Liver (tissue), 8 donors: ENCODE measurements at regions not wholly inside any gene's neighbourhood (a gene's known extent, or its start where the extent isn't known, plus 50 kb on each side); places are given as distances from the start of the nearest gene placed in this dataset.

Experiments used
- DNase-seq: peaks from one replicate; pipeline ENCODE4 v3.0.0-alpha.2; 2017; ENCODE audit warnings: low spot score
- H3K27ac ChIP-seq, 2 donors: one replicate each; pipeline ENCODE4 v1.7.0; 2013; ENCODE audit warnings: inconsistent platforms in 2 of 2, low read length in 2 of 2, control low read depth in 1 of 2, low read depth in 1 of 2, mild to moderate bottlenecking in 1 of 2
- H3K27me3 ChIP-seq, 4 donors: one replicate each; pipeline versions ENCODE4 v1.6.1 to v1.7.0; 2013; ENCODE audit warnings: low read length in 3 of 4, inconsistent platforms in 1 of 4, mild to moderate bottlenecking in 1 of 4, moderate library complexity in 1 of 4; ENCODE audit not compliant: control insufficient read depth in 4 of 4, insufficient read depth in 4 of 4
- H3K36me3 ChIP-seq, 4 donors: one replicate each; pipeline versions ENCODE4 v1.6.1 to v1.7.0; 2013; ENCODE audit warnings: low read length in 3 of 4, mild to moderate bottlenecking in 3 of 4, low read depth in 1 of 4, moderate library complexity in 1 of 4; ENCODE audit not compliant: control insufficient read depth in 4 of 4, insufficient read depth in 3 of 4
- H3K4me1 ChIP-seq, 4 donors: one replicate each; pipeline versions ENCODE4 v1.6.1 to v1.7.0; 2013; ENCODE audit warnings: low read length in 3 of 4, mild to moderate bottlenecking in 3 of 4, moderate library complexity in 1 of 4; ENCODE audit not compliant: control insufficient read depth in 4 of 4, insufficient read depth in 4 of 4
- H3K4me3 ChIP-seq, 3 donors: one replicate each; pipeline versions ENCODE4 v1.6.1 to v1.7.0; 2013; ENCODE audit warnings: low read length in 3 of 3, control low read depth in 1 of 3, low read depth in 1 of 3, mild to moderate bottlenecking in 1 of 3
- H3K9ac ChIP-seq, 2 donors: one replicate each; pipeline ENCODE4 v1.7.0; 2013; ENCODE audit warnings: low read length in 2 of 2, mild to moderate bottlenecking in 2 of 2, moderate library complexity in 2 of 2, control low read depth in 1 of 2, low read depth in 1 of 2
- H3K9me3 ChIP-seq, 4 donors: one replicate each; pipeline versions ENCODE4 v1.6.1 to v1.7.0; 2013; ENCODE audit warnings: low read length in 3 of 4; ENCODE audit not compliant: control insufficient read depth in 4 of 4
- EGR1 ChIP-seq, 2 donors: IDR thresholded peaks; 2 replicates each; pipeline ENCODE4 v1.6.1; 2016 to 2018; ENCODE audit warnings: antibody characterized with exemption in 2 of 2, low read depth in 2 of 2
- FOXA1 ChIP-seq: IDR thresholded peaks from 2 replicates; pipeline ENCODE4 v1.6.1; 2016; ENCODE audit warnings: antibody characterized with exemption
- FOXA2 ChIP-seq: IDR thresholded peaks from 2 replicates; pipeline ENCODE4 v1.6.1; 2016; ENCODE audit warnings: antibody characterized with exemption
- GABPA ChIP-seq, 2 donors: IDR thresholded peaks in 1 of 2; conservative IDR thresholded peaks in 1 of 2; 2 replicates each; pipeline ENCODE4 v1.6.1; 2016; ENCODE audit warnings: antibody characterized with exemption in 2 of 2, mild to moderate bottlenecking in 1 of 2, moderate library complexity in 1 of 2
- HNF4A ChIP-seq, 2 donors: conservative IDR thresholded peaks; 2 replicates each; pipeline ENCODE4 v1.6.1; 2016; ENCODE audit warnings: antibody characterized with exemption in 2 of 2, mild to moderate bottlenecking in 2 of 2
- HNF4G ChIP-seq: IDR thresholded peaks from 2 replicates; pipeline ENCODE4 v1.6.1; 2016; ENCODE audit warnings: antibody characterized with exemption
- MAX ChIP-seq: IDR thresholded peaks from 2 replicates; pipeline ENCODE4 v1.6.1; 2016; ENCODE audit warnings: antibody characterized with exemption
- NR2F2 ChIP-seq: IDR thresholded peaks from 2 replicates; pipeline ENCODE4 v1.6.1; 2016; ENCODE audit warnings: antibody characterized with exemption
- RAD21 ChIP-seq, 2 donors: IDR thresholded peaks; 2 replicates each; pipeline ENCODE4 v1.6.1; 2016; ENCODE audit warnings: antibody characterized with exemption in 2 of 2, mild to moderate bottlenecking in 2 of 2
- REST ChIP-seq: IDR thresholded peaks from 2 replicates; pipeline ENCODE4 v1.6.1; 2016; ENCODE audit warnings: antibody characterized with exemption, mild to moderate bottlenecking
- SP1 ChIP-seq: IDR thresholded peaks from 2 replicates; pipeline ENCODE4 v1.6.1; 2018; ENCODE audit warnings: antibody characterized with exemption, mild to moderate bottlenecking
- TAF1 ChIP-seq: conservative IDR thresholded peaks from 2 replicates; pipeline ENCODE4 v1.6.1; 2016; ENCODE audit warnings: antibody characterized with exemption, mild to moderate bottlenecking
- YY1 ChIP-seq: IDR thresholded peaks from 2 replicates; pipeline ENCODE4 v1.6.1; 2016; ENCODE audit warnings: antibody characterized with exemption, mild to moderate bottlenecking
- WGBS: extraction: QIAGEN DNeasy Blood & Tissue Kit; methylation state at CpG from one replicate; pipeline ENCODE4 v1.1.7; 2013; 5-methylcytosine and 5-hydroxymethylcytosine counted together
- TF ChIP-seq, protein P1 (sequence below): IDR thresholded peaks from 2 replicates; pipeline ENCODE4 v1.6.1; 2016; ENCODE audit warnings: antibody characterized with exemption
- TF ChIP-seq, protein P2 (sequence below): fragments of 150-350 bp; IDR thresholded peaks from 2 replicates; pipeline ENCODE4 v1.5.1; 2017; ENCODE audit warnings: improper control_type of control experiment, low read depth, low read length; ENCODE audit not compliant: missing input control
- donor health status: healthy.
- donor health status: healthy.
- donor health status: healthy.
- donor health status: healthy.
- donor health status: healthy.

- no peak overlapping the region for H3K27ac ChIP-seq
- TF ChIP-seq SP1 (no peak), HNF4G (no peak), REST (no peak), YY1 (no peak), FOXA1 (no peak), NR2F2 (no peak), GABPA (IDR thresholded peaks at IDR 0.05 in 1 of 2, conservative IDR thresholded peaks at IDR 0.05 in 1 of 2) (no peak), TAF1 (no peak)
- no peak for DNase-seq
- no peaks in the 10 kb centered on the region for H3K4me1 ChIP-seq
- H3K9ac ChIP-seq, result no peak overlapping the region
- no peaks in the 10 kb centered on the region for H3K9me3 ChIP-seq
- WGBS, result 69% methylated on average over 2 of the region's 2 CpGs
- H3K27me3 ChIP-seq, result no peaks in the 10 kb centered on the region
- H3K4me3 ChIP-seq, result no peak overlapping the region
- H3K36me3 ChIP-seq, result no peaks in the 10 kb centered on the region
Observed at GRCh38 chr4:180009316-180009715, 2233.9 kb upstream of the TENM3 start.

DNA sequence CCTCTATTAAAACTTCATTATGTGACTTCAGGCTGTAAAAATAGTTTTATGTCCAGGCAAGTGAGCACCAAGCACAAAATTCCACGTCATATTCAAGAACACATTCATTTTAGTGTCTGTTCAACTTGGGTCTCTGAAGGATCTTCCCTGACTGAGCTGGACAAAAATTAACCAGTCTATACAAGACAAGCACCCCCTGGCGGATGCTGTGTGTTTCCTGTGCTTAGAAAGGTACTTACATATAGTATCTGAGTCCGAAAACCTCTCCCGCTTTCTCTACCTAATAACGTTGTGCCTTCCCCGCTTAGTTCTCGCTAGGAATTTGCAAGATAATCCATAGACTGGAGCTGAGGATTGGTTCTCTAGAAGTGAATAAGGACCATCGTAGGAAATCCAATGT lies 2214.5 kb upstream of the TENM3 start:
- peak; percentile 40 for DNase-seq
- no peaks in the 10 kb centered on the region for H3K36me3 ChIP-seq

GRCh38 chr4:180031330-180031729 lies 2211.9 kb upstream of the TENM3 start:
- no peak overlapping the region for H3K9ac ChIP-seq
- no peak overlapping the region for H3K4me3 ChIP-seq
- no peaks in the 10 kb centered on the region for H3K36me3 ChIP-seq
- WGBS, result 74% methylated on average over 1 of the region's 1 CpG
- no peaks in the 10 kb centered on the region for H3K9me3 ChIP-seq
- DNase-seq, result no peak
- H3K27ac ChIP-seq, result no peak overlapping the region
- no peaks in the 10 kb centered on the region for H3K27me3 ChIP-seq
- H3K4me1 ChIP-seq, result no peaks in the 10 kb centered on the region
- TF ChIP-seq MAX, result no peak
- TF ChIP-seq, protein P1, sequence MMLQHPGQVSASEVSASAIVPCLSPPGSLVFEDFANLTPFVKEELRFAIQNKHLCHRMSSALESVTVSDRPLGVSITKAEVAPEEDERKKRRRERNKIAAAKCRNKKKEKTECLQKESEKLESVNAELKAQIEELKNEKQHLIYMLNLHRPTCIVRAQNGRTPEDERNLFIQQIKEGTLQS, result no peak
- TF ChIP-seq SP1, result no peak
- no peak for TF ChIP-seq REST
- TF ChIP-seq FOXA2, result no peak
- TF ChIP-seq NR2F2, result no peak
- no peak for TF ChIP-seq GABPA (IDR thresholded peaks at IDR 0.05 in 1 of 2, conservative IDR thresholded peaks at IDR 0.05 in 1 of 2)
- no peak for TF ChIP-seq EGR1 (IDR thresholded peaks at IDR 0.05; ENCODE audit: low read depth in 2 of 2)
- no peak for TF ChIP-seq YY1
- no peak for TF ChIP-seq HNF4A (conservative IDR thresholded peaks at IDR 0.05)
- TF ChIP-seq TAF1, result no peak
- TF ChIP-seq FOXA1, result no peak
- TF ChIP-seq RAD21 (IDR thresholded peaks at IDR 0.05), result no peak

More for the DNA sequence above, 2214.5 kb upstream of the TENM3 start:
- 45% methylated on average over 8 of the region's 8 CpGs for WGBS
- no peak for TF ChIP-seq NR2F2
- TF ChIP-seq, protein P2, sequence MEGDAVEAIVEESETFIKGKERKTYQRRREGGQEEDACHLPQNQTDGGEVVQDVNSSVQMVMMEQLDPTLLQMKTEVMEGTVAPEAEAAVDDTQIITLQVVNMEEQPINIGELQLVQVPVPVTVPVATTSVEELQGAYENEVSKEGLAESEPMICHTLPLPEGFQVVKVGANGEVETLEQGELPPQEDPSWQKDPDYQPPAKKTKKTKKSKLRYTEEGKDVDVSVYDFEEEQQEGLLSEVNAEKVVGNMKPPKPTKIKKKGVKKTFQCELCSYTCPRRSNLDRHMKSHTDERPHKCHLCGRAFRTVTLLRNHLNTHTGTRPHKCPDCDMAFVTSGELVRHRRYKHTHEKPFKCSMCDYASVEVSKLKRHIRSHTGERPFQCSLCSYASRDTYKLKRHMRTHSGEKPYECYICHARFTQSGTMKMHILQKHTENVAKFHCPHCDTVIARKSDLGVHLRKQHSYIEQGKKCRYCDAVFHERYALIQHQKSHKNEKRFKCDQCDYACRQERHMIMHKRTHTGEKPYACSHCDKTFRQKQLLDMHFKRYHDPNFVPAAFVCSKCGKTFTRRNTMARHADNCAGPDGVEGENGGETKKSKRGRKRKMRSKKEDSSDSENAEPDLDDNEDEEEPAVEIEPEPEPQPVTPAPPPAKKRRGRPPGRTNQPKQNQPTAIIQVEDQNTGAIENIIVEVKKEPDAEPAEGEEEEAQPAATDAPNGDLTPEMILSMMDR, result peak; percentile 7
- TF ChIP-seq RAD21 (IDR thresholded peaks at IDR 0.05), result peak in 1 of 2 donors; percentile 11
- H3K27me3 ChIP-seq, result no peaks in the 10 kb centered on the region
- no peaks in the 10 kb centered on the region for H3K4me1 ChIP-seq
- H3K9me3 ChIP-seq, result no peaks in the 10 kb centered on the region
- no peak overlapping the region for H3K9ac ChIP-seq
- no peak overlapping the region for H3K27ac ChIP-seq
- H3K4me3 ChIP-seq, result no peak overlapping the region
